ENCODE measurements at regions not wholly inside any gene's neighbourhood (a gene's known extent, or its start where the extent isn't known, plus 50 kb on each side); places are given as distances from the start of the nearest gene placed in this dataset.

GRCh38 chr5:173507171-173507570 is 109.3 kb downstream of the BOD1 start:
- Histone ChIP-seq H3K4me1 (ENCODE audit: control insufficient read depth, insufficient read depth, low read length) (no peaks in the 10 kb centered on the region), H3K36me3 (ENCODE audit: control insufficient read depth in 2 of 2, insufficient read depth in 1 of 2, low read length in 2 of 2) (no peaks in the 10 kb centered on the region), H3K9me3 (ENCODE audit: control insufficient read depth, insufficient read depth, low read depth, low read length) (no peaks in the 10 kb centered on the region), H3K4me3 (ENCODE audit: low read depth, low read length) (no peak overlapping the region), H3K27ac (ENCODE audit: extremely low read depth, low read depth, low read length) (no peak overlapping the region)
- POLR2A ChIA-PET, result no interaction called here
- TF ChIP-seq ZNF76 (tag by site-specific recombination; IDR thresholded peaks at IDR 0.05; ENCODE audit: borderline replicate concordance, low read depth), result no peak
- no peak for TF ChIP-seq ZNF785 (tag by site-specific recombination; IDR thresholded peaks at IDR 0.05)
- no peak for TF ChIP-seq GLI4 (tag by site-specific recombination; IDR thresholded peaks at IDR 0.05)
- TF ChIP-seq SCRT2 (tag by site-specific recombination; IDR thresholded peaks at IDR 0.05), result no peak
- TF ChIP-seq, protein P1, sequence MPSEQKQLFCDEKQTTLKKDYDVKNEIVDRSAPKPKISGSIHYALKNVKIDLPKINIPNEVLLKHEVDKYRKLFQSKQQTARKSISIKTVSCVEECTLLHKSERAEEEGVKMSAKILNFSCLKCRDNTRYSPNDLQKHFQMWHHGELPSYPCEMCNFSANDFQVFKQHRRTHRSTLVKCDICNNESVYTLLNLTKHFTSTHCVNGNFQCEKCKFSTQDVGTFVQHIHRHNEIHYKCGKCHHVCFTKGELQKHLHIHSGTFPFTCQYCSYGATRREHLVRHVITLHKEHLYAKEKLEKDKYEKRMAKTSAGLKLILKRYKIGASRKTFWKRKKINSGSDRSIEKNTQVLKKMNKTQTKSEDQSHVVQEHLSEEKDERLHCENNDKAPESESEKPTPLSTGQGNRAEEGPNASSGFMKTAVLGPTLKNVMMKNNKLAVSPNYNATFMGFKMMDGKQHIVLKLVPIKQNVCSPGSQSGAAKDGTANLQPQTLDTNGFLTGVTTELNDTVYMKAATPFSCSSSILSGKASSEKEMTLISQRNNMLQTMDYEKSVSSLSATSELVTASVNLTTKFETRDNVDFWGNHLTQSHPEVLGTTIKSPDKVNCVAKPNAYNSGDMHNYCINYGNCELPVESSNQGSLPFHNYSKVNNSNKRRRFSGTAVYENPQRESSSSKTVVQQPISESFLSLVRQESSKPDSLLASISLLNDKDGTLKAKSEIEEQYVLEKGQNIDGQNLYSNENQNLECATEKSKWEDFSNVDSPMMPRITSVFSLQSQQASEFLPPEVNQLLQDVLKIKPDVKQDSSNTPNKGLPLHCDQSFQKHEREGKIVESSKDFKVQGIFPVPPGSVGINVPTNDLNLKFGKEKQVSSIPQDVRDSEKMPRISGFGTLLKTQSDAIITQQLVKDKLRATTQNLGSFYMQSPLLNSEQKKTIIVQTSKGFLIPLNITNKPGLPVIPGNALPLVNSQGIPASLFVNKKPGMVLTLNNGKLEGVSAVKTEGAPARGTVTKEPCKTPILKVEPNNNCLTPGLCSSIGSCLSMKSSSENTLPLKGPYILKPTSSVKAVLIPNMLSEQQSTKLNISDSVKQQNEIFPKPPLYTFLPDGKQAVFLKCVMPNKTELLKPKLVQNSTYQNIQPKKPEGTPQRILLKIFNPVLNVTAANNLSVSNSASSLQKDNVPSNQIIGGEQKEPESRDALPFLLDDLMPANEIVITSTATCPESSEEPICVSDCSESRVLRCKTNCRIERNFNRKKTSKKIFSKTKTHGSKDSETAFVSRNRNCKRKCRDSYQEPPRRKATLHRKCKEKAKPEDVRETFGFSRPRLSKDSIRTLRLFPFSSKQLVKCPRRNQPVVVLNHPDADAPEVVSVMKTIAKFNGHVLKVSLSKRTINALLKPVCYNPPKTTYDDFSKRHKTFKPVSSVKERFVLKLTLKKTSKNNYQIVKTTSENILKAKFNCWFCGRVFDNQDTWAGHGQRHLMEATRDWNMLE (tag by site-specific recombination; conservative IDR thresholded peaks at IDR 0.05; ENCODE audit: low read depth), result no peak
- TF ChIP-seq ZNF544 (tag by site-specific recombination; IDR thresholded peaks at IDR 0.05), result no peak
- TF ChIP-seq ZNF302 (tag by site-specific recombination; IDR thresholded peaks at IDR 0.05; ENCODE audit: low read depth), result no peak
- no peak for TF ChIP-seq ZBTB49 (tag by site-specific recombination; IDR thresholded peaks at IDR 0.05; ENCODE audit: low read depth)
- no peak for TF ChIP-seq ZNF791 (tag by site-specific recombination; IDR thresholded peaks at IDR 0.05)
- TF ChIP-seq, protein P2, sequence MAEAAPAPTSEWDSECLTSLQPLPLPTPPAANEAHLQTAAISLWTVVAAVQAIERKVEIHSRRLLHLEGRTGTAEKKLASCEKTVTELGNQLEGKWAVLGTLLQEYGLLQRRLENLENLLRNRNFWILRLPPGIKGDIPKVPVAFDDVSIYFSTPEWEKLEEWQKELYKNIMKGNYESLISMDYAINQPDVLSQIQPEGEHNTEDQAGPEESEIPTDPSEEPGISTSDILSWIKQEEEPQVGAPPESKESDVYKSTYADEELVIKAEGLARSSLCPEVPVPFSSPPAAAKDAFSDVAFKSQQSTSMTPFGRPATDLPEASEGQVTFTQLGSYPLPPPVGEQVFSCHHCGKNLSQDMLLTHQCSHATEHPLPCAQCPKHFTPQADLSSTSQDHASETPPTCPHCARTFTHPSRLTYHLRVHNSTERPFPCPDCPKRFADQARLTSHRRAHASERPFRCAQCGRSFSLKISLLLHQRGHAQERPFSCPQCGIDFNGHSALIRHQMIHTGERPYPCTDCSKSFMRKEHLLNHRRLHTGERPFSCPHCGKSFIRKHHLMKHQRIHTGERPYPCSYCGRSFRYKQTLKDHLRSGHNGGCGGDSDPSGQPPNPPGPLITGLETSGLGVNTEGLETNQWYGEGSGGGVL (tag by site-specific recombination; IDR thresholded peaks at IDR 0.05), result no peak
- no peak for TF ChIP-seq ZNF549 (tag by site-specific recombination; IDR thresholded peaks at IDR 0.05)
- no peak for TF ChIP-seq ZNF266 (tag by site-specific recombination; IDR thresholded peaks at IDR 0.05; ENCODE audit: low read depth)
- CTCF ChIA-PET, result no interaction called here

DNA sequence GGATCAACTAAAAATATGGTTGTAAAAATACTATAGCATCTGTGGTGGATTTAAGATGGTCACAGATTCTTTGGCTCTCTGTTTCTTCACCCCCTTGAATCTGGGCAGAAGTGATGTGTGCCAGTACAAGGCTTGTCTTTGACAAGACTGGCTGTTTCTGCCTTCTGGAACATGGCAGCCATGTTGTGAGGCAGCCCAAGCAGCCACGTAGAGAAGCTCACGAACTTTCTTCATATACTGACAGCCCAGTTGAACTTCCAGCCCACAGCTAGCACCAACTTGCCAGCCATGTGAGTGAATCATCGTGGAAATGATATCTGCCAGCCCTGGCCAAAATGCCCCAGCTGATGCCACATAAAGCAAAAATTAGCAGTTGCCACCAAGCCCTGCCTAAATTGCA is 110.8 kb downstream of the BOD1 start:
- POLR2A ChIA-PET, result interaction anchor here (0.6 kb wide), 1 partner anchor 352 kb away, joined by 4 read pairs; no protein-coding TSS in a partner anchor
- no peak for TF ChIP-seq ZNF660 (tag by site-specific recombination; IDR thresholded peaks at IDR 0.05)
- no peak for TF ChIP-seq ZFHX2 (tag by site-specific recombination; conservative IDR thresholded peaks at IDR 0.05)
- TF ChIP-seq GLIS1 (tag by site-specific recombination; IDR thresholded peaks at IDR 0.05), result no peak
- TF ChIP-seq ZNF785 (tag by site-specific recombination; IDR thresholded peaks at IDR 0.05), result no peak
- TF ChIP-seq ZNF146 (tag by site-specific recombination; IDR thresholded peaks at IDR 0.05), result no peak
- TF ChIP-seq ZNF548 (tag by site-specific recombination; IDR thresholded peaks at IDR 0.05), result no peak
- TF ChIP-seq ZNF791 (tag by site-specific recombination; IDR thresholded peaks at IDR 0.05), result no peak
- TF ChIP-seq SP2 (tag by site-specific recombination; IDR thresholded peaks at IDR 0.05), result no peak
- no peak for TF ChIP-seq ZNF645 (tag by site-specific recombination; IDR thresholded peaks at IDR 0.05)
- no peak for TF ChIP-seq ZNF24 (tag by site-specific recombination; IDR thresholded peaks at IDR 0.05)
- no peak for TF ChIP-seq OVOL3 (tag by site-specific recombination; IDR thresholded peaks at IDR 0.05)
- TF ChIP-seq, protein P3, sequence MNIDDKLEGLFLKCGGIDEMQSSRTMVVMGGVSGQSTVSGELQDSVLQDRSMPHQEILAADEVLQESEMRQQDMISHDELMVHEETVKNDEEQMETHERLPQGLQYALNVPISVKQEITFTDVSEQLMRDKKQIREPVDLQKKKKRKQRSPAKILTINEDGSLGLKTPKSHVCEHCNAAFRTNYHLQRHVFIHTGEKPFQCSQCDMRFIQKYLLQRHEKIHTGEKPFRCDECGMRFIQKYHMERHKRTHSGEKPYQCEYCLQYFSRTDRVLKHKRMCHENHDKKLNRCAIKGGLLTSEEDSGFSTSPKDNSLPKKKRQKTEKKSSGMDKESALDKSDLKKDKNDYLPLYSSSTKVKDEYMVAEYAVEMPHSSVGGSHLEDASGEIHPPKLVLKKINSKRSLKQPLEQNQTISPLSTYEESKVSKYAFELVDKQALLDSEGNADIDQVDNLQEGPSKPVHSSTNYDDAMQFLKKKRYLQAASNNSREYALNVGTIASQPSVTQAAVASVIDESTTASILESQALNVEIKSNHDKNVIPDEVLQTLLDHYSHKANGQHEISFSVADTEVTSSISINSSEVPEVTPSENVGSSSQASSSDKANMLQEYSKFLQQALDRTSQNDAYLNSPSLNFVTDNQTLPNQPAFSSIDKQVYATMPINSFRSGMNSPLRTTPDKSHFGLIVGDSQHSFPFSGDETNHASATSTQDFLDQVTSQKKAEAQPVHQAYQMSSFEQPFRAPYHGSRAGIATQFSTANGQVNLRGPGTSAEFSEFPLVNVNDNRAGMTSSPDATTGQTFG (tag by site-specific recombination; IDR thresholded peaks at IDR 0.05; ENCODE audit: borderline replicate concordance), result no peak
- TF ChIP-seq ZNF549 (tag by site-specific recombination; IDR thresholded peaks at IDR 0.05), result no peak
- no peak for TF ChIP-seq KLF8 (tag by site-specific recombination; IDR thresholded peaks at IDR 0.05)
- CTCF ChIA-PET, result no interaction called here
- Histone ChIP-seq H3K27ac (ENCODE audit: extremely low read depth, low read depth, low read length) (no peak overlapping the region), H3K9me3 (ENCODE audit: control insufficient read depth, insufficient read depth, low read depth, low read length) (no peaks in the 10 kb centered on the region), H3K4me1 (ENCODE audit: control insufficient read depth, insufficient read depth, low read length) (no peaks in the 10 kb centered on the region), H3K36me3 (ENCODE audit: control insufficient read depth in 2 of 2, insufficient read depth in 1 of 2, low read length in 2 of 2) (no peaks in the 10 kb centered on the region), H3K4me3 (ENCODE audit: low read depth, low read length) (no peak overlapping the region)
